ENCODE measurements at regions not wholly inside any gene's neighbourhood (a gene's known extent, or its start where the extent isn't known, plus 50 kb on each side); places are given as distances from the start of the nearest gene placed in this dataset.
"Not testable (repeated sequence)": the region's sequence is repeated elsewhere in the genome, so short reads cannot be mapped to it uniquely, and the experiment has no call there.

DNA sequence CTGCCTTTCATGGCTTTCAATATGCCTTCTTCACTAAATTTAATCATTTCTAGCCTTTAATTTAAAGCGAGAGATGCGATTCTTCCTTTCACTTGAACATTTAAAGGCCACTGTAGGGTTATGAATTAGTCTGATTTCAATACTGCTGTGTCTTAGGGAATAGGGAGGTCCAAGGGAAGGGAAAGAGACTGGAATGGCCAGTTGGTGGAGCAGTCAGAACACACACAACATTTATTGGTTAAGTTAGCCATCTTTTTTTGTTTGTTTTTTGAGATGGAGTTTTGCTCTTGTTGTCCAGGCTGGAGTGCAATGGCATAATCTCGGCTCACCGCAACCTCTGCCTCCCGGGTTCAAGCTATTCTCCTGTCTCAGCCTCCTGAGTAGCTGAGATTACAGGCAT is 662.5 kb upstream of the LUZP2 start:
- not testable (repeated sequence) for H3K36me3 ChIP-seq (ENCODE audit: control insufficient read depth in 2 of 2, insufficient read depth in 2 of 2, low read length in 1 of 2); H3K27me3 ChIP-seq (ENCODE audit: control insufficient read depth in 2 of 2, insufficient read depth in 1 of 2, low read length in 1 of 2); DNase-seq (ENCODE audit: low read depth in 6 of 9, low spot score in 9 of 9); H3K9me3 ChIP-seq (ENCODE audit: control insufficient read depth in 2 of 2, insufficient read depth in 1 of 2, low read length in 1 of 2); H3K27ac ChIP-seq (ENCODE audit: low read depth in 1 of 2, low read length in 1 of 2); H3K4me1 ChIP-seq (ENCODE audit: control insufficient read depth in 2 of 2, insufficient read depth in 2 of 2, low read length in 2 of 2); H3K4me3 ChIP-seq (ENCODE audit: low read length in 2 of 2)
- WGBS: 95% methylated on average over 5 of the region's 5 CpGs

DNA sequence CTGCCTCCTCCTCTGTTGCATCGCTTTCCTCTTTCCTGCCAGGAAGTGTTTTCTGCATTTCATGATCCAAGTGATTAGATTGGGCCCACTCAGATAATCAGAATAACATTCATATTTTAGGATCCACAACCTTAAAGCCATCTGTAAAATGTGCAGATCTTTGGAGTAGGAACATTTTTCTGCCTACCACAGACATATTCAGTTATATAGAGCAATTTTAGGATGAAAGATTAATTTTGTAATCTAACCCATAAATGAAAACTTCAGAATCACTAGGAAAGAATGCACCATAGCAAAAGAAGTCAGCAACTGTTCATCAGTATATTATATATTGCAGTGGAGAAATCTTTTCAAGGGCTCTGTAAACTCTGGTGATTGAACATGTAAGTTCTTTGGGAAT is 659.9 kb upstream of the LUZP2 start:
- 93% methylated on average over 1 of the region's 1 CpG for WGBS
- Histone ChIP-seq H3K4me1 (ENCODE audit: control insufficient read depth in 2 of 2, insufficient read depth in 2 of 2, low read length in 2 of 2) (no peaks in the 10 kb centered on the region), H3K9me3 (ENCODE audit: control insufficient read depth in 2 of 2, insufficient read depth in 1 of 2, low read length in 1 of 2) (no peaks in the 10 kb centered on the region), H3K36me3 (ENCODE audit: control insufficient read depth in 2 of 2, insufficient read depth in 2 of 2, low read length in 1 of 2) (no peaks in the 10 kb centered on the region), H3K4me3 (ENCODE audit: low read length in 2 of 2) (no peak overlapping the region), H3K27ac (ENCODE audit: low read depth in 1 of 2, low read length in 1 of 2) (no peak overlapping the region), H3K27me3 (ENCODE audit: control insufficient read depth in 2 of 2, insufficient read depth in 1 of 2, low read length in 1 of 2) (no peaks in the 10 kb centered on the region)
- no peak for DNase-seq (ENCODE audit: low read depth in 6 of 9, low spot score in 9 of 9)

DNA sequence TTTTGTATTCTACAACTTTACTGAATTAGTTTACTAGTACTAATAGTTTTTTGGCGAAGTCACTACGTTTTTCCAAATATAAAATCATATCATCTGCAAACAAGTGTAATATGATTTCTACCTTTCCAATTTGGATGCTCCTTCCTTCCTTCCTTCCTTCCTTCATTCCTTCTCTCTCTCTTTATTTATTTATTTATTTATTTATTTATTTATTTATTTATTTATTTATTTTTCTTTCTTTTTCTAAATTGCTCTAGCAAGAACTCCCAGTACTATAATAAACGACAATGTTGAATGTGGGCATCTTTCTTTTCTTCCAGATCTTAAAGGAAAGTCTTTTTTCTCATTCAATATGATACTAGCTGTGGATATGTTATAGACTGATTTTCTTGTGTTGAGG is 656.0 kb upstream of the LUZP2 start:
- Histone ChIP-seq H3K4me1 (ENCODE audit: control insufficient read depth in 2 of 2, insufficient read depth in 2 of 2, low read length in 2 of 2) (no peaks in the 10 kb centered on the region), H3K36me3 (ENCODE audit: control insufficient read depth in 2 of 2, insufficient read depth in 2 of 2, low read length in 1 of 2) (no peaks in the 10 kb centered on the region), H3K27ac (ENCODE audit: low read depth in 1 of 2, low read length in 1 of 2) (no peak overlapping the region), H3K4me3 (ENCODE audit: low read length in 2 of 2) (no peak overlapping the region), H3K9me3 (ENCODE audit: control insufficient read depth in 2 of 2, insufficient read depth in 1 of 2, low read length in 1 of 2) (peaks cover 0 to 4% of the 10 kb centered on the region in 2 donors), H3K27me3 (ENCODE audit: control insufficient read depth in 2 of 2, insufficient read depth in 1 of 2, low read length in 1 of 2) (no peaks in the 10 kb centered on the region)
- WGBS: 98% methylated on average over 3 of the region's 3 CpGs
- no peak for DNase-seq (ENCODE audit: low read depth in 6 of 9, low spot score in 9 of 9)

DNA sequence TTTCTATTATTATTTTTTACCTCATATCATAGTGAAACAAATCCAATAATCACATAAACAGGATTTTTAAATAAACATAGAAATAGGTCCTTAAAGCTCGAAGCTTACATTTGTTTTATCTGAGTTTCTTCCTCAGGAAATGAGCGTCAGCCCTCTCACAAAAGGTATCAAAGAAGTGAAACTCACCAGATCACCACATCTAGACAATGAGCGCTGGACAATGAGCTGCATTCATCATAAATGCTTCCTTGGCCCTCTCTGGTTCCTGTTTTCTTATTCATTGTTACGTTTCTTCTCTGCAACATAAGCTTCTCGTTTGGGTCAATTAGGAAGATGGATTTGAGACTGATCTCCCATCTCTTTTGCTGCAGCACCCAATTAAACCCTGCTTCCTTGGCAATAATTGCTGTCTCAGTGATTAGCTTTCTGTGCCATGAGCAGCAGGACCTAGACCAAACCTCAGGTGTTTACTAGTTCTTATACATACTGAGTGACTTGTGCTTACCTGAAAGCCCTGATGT is 649.9 kb upstream of the LUZP2 start:
- Histone ChIP-seq H3K4me3 (ENCODE audit: low read length in 2 of 2) (no peak overlapping the region), H3K36me3 (ENCODE audit: control insufficient read depth in 2 of 2, insufficient read depth in 2 of 2, low read length in 1 of 2) (no peaks in the 10 kb centered on the region), H3K4me1 (ENCODE audit: control insufficient read depth in 2 of 2, insufficient read depth in 2 of 2, low read length in 2 of 2) (no peaks in the 10 kb centered on the region), H3K9me3 (ENCODE audit: control insufficient read depth in 2 of 2, insufficient read depth in 1 of 2, low read length in 1 of 2) (peaks cover 0 to 4% of the 10 kb centered on the region in 2 donors), H3K27ac (ENCODE audit: low read depth in 1 of 2, low read length in 1 of 2) (no peak overlapping the region), H3K27me3 (ENCODE audit: control insufficient read depth in 2 of 2, insufficient read depth in 1 of 2, low read length in 1 of 2) (no peaks in the 10 kb centered on the region)
- WGBS: 75% methylated on average over 5 of the region's 5 CpGs
- DNase-seq (ENCODE audit: low read depth in 6 of 9, low spot score in 9 of 9): no peak

DNA sequence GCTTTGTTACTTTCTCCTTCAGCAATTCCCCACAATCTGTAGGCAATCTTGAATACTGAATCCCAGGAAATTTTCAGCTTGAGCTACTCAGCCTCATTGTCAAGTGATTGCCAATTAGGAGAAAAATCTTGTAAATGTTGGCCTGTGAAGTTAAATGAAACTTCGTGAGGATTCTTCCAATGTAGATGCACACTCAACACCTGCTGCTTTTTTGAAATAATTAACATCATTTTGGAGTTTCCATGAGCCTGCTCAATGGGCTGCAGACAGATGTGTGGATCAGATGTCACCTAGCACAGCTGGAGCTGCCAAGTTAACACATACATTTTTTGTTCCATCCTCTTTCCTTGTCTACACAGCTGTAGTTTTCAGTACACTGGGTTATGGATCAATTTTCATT is 645.6 kb upstream of the LUZP2 start:
- H3K36me3 ChIP-seq (ENCODE audit: control insufficient read depth in 2 of 2, insufficient read depth in 2 of 2, low read length in 1 of 2): no peaks in the 10 kb centered on the region
- no peaks in the 10 kb centered on the region for H3K27me3 ChIP-seq (ENCODE audit: control insufficient read depth in 2 of 2, insufficient read depth in 1 of 2, low read length in 1 of 2)
- H3K4me1 ChIP-seq (ENCODE audit: control insufficient read depth in 2 of 2, insufficient read depth in 2 of 2, low read length in 2 of 2): no peaks in the 10 kb centered on the region
- no peaks in the 10 kb centered on the region for H3K9me3 ChIP-seq (ENCODE audit: control insufficient read depth in 2 of 2, insufficient read depth in 1 of 2, low read length in 1 of 2)
- 93% methylated on average over 1 of the region's 1 CpG for WGBS
- DNase-seq (ENCODE audit: low read depth in 6 of 9, low spot score in 9 of 9): no peak
- no peak overlapping the region for H3K4me3 ChIP-seq (ENCODE audit: low read length in 2 of 2)
- no peak overlapping the region for H3K27ac ChIP-seq (ENCODE audit: low read depth in 1 of 2, low read length in 1 of 2)

DNA sequence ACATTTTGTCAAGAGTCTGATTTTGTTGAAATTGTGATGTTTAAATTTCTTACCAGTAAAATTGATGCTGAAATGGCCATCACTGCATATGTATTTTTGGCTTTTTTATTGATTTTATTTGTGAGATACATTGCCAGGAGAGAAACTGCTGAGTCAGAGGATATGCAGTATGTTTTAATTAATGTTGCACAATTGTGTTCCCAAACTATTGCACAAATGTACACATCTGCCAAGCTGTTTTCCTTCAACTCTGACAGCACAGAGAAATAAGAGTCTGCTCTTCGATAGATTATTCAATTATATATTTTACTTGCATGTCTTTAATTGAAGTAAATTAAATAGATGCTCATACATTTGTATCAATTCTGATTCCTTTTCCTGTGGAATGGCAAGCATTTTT is 640.2 kb upstream of the LUZP2 start:
- Histone ChIP-seq H3K9me3 (ENCODE audit: control insufficient read depth in 2 of 2, insufficient read depth in 1 of 2, low read length in 1 of 2) (no peaks in the 10 kb centered on the region), H3K4me1 (ENCODE audit: control insufficient read depth in 2 of 2, insufficient read depth in 2 of 2, low read length in 2 of 2) (no peaks in the 10 kb centered on the region), H3K4me3 (ENCODE audit: low read length in 2 of 2) (no peak overlapping the region), H3K27ac (ENCODE audit: low read depth in 1 of 2, low read length in 1 of 2) (no peak overlapping the region), H3K36me3 (ENCODE audit: control insufficient read depth in 2 of 2, insufficient read depth in 2 of 2, low read length in 1 of 2) (no peaks in the 10 kb centered on the region), H3K27me3 (ENCODE audit: control insufficient read depth in 2 of 2, insufficient read depth in 1 of 2, low read length in 1 of 2) (no peaks in the 10 kb centered on the region)
- 92% methylated on average over 1 of the region's 1 CpG for WGBS
- no peak for DNase-seq (ENCODE audit: low read depth in 6 of 9, low spot score in 9 of 9)

DNA sequence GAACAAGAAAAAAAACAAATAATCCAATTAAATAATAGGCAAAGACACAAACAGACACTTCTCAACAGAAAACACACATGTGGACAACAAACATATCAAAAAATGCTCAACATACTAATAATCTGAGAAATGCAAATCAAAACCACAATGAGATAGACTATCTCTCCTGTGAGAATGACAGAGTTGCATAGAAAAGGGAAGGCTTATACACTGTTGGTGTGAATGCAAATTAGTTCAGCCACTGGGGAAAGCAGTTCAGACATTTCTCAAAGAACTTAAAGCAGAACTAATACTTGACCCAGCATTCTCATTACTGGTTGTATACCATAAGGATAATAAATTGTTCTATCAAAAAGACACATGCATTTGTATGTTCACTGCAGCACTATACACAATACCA is 637.8 kb upstream of the LUZP2 start:
- H3K9me3 ChIP-seq (ENCODE audit: control insufficient read depth in 2 of 2, insufficient read depth in 1 of 2, low read length in 1 of 2): no peaks in the 10 kb centered on the region
- H3K27me3 ChIP-seq (ENCODE audit: control insufficient read depth in 2 of 2, insufficient read depth in 1 of 2, low read length in 1 of 2): no peaks in the 10 kb centered on the region
- H3K27ac ChIP-seq (ENCODE audit: low read depth in 1 of 2, low read length in 1 of 2): no peak overlapping the region
- no peaks in the 10 kb centered on the region for H3K36me3 ChIP-seq (ENCODE audit: control insufficient read depth in 2 of 2, insufficient read depth in 2 of 2, low read length in 1 of 2)
- H3K4me1 ChIP-seq (ENCODE audit: control insufficient read depth in 2 of 2, insufficient read depth in 2 of 2, low read length in 2 of 2): no peaks in the 10 kb centered on the region
- no peak overlapping the region for H3K4me3 ChIP-seq (ENCODE audit: low read length in 2 of 2)
- DNase-seq (ENCODE audit: low read depth in 6 of 9, low spot score in 9 of 9): no peak

DNA sequence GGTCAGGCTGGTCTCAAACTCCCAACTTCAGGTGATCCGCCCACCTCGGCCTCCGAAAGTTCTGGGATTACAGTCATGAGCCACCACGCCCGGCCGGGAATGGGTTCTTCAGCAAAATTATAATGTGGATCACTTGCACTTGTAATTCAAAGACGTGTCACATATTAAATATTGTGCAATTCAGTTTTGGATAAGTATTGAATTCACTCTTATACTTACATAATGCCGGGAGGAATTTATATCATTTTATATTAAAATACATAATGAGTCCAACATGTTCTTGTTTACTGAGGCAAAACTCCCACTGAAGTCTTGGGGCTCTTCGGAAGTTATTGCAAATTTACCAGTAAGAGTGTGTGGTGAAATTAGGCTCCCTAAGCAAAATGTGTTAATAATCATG is 635.2 kb upstream of the LUZP2 start:
- no peak overlapping the region for H3K27ac ChIP-seq (ENCODE audit: low read depth in 1 of 2, low read length in 1 of 2)

DNA sequence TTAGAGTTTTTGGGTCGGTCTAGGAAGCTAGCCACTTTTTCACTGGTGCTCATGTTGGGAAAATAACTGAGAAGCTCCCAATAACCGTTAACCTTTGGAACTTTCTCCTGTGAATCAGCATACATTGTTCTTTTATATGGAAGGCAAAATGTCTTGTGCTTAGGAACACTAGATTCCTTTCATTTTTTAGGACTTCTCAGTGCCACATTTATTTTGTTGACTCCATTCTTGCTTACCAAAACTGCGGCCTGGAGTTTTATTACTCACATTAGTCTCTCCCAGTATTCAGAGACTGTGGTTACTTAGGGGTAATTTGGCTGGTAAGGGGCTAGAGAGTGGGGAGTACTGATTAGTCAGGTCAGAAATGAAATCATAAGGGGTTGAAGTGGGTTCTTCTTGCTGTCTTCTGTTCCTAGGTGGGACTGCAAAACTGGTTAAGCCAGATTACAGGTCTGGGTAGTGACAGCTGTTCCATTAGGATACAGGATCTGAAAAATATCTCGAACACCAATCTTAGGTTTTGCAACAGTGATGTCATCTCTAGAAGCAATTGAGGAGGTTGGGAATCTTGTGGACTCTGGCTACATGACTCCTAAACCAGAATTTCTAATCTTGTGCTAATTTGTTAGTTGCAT is 631.4 kb upstream of the LUZP2 start:
- 87% methylated on average over 4 of the region's 4 CpGs for WGBS
- no peak for DNase-seq (ENCODE audit: low read depth in 6 of 9, low spot score in 9 of 9)
- H3K36me3 ChIP-seq (ENCODE audit: control insufficient read depth in 2 of 2, insufficient read depth in 2 of 2, low read length in 1 of 2): no peaks in the 10 kb centered on the region
- H3K4me3 ChIP-seq (ENCODE audit: low read length in 2 of 2): no peak overlapping the region
- H3K27me3 ChIP-seq (ENCODE audit: control insufficient read depth in 2 of 2, insufficient read depth in 1 of 2, low read length in 1 of 2): no peaks in the 10 kb centered on the region
- H3K27ac ChIP-seq (ENCODE audit: low read depth in 1 of 2, low read length in 1 of 2): no peak overlapping the region
- H3K9me3 ChIP-seq (ENCODE audit: control insufficient read depth in 2 of 2, insufficient read depth in 1 of 2, low read length in 1 of 2): no peaks in the 10 kb centered on the region
- no peaks in the 10 kb centered on the region for H3K4me1 ChIP-seq (ENCODE audit: control insufficient read depth in 2 of 2, insufficient read depth in 2 of 2, low read length in 2 of 2)

More for the DNA sequence above, 635.2 kb upstream of the LUZP2 start:
- H3K9me3 ChIP-seq (ENCODE audit: control insufficient read depth in 2 of 2, insufficient read depth in 1 of 2, low read length in 1 of 2): no peaks in the 10 kb centered on the region
- no peaks in the 10 kb centered on the region for H3K36me3 ChIP-seq (ENCODE audit: control insufficient read depth in 2 of 2, insufficient read depth in 2 of 2, low read length in 1 of 2)
- no peaks in the 10 kb centered on the region for H3K4me1 ChIP-seq (ENCODE audit: control insufficient read depth in 2 of 2, insufficient read depth in 2 of 2, low read length in 2 of 2)
- no peak overlapping the region for H3K4me3 ChIP-seq (ENCODE audit: low read length in 2 of 2)
- H3K27me3 ChIP-seq (ENCODE audit: control insufficient read depth in 2 of 2, insufficient read depth in 1 of 2, low read length in 1 of 2): no peaks in the 10 kb centered on the region
- no peak for DNase-seq (ENCODE audit: low read depth in 6 of 9, low spot score in 9 of 9)
- 93% methylated on average over 9 of the region's 9 CpGs for WGBS

Measured in thymus (tissue), 11 donors.